ENCODE measurements at regions not wholly inside any gene's neighbourhood (a gene's known extent, or its start where the extent isn't known, plus 50 kb on each side); places are given as distances from the start of the nearest gene placed in this dataset.

DNA sequence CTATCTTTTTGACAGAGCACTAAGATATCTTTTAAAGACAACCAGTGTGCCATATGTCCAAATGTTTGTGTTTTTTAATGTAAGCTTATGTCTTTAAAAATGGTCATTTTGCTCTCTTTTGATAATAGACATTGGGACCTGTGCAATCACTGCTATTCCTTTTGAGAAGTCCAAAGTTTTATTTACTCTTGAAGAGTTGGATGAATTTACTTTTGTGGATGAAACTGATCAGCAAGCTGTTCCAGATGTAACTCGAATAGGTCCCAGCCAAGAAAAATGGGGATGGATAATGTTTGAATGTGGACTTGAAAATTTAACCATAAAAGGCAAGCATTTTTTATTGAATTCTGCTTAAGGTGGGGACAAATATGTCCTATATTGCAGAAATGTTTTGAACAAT, 97.2 kb downstream of the BLTP1 start:
- no peak for TF ChIP-seq USF2 (IDR thresholded peaks at IDR 0.05; ENCODE audit: low read depth, low read length)
- TF ChIP-seq, protein P1, sequence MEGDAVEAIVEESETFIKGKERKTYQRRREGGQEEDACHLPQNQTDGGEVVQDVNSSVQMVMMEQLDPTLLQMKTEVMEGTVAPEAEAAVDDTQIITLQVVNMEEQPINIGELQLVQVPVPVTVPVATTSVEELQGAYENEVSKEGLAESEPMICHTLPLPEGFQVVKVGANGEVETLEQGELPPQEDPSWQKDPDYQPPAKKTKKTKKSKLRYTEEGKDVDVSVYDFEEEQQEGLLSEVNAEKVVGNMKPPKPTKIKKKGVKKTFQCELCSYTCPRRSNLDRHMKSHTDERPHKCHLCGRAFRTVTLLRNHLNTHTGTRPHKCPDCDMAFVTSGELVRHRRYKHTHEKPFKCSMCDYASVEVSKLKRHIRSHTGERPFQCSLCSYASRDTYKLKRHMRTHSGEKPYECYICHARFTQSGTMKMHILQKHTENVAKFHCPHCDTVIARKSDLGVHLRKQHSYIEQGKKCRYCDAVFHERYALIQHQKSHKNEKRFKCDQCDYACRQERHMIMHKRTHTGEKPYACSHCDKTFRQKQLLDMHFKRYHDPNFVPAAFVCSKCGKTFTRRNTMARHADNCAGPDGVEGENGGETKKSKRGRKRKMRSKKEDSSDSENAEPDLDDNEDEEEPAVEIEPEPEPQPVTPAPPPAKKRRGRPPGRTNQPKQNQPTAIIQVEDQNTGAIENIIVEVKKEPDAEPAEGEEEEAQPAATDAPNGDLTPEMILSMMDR (conservative IDR thresholded peaks at IDR 0.05; ENCODE audit: low read depth, low read length) = no peak
- TF ChIP-seq POLR2A (IDR thresholded peaks at IDR 0.05; ENCODE audit: low read depth, low read length) = no peak
- no peak for TF ChIP-seq MAZ (IDR thresholded peaks at IDR 0.05; ENCODE audit: borderline replicate concordance, low read depth, low read length)
- TF ChIP-seq RFX5 (IDR thresholded peaks at IDR 0.05; ENCODE audit: low read depth, low read length) = no peak
- TF ChIP-seq SMC3 (IDR thresholded peaks at IDR 0.05; ENCODE audit: low read depth, low read length) = no peak
- no peak for TF ChIP-seq RCOR1 (IDR thresholded peaks at IDR 0.05; ENCODE audit: insufficient replicate concordance, low read length)
- no peak for TF ChIP-seq BHLHE40 (IDR thresholded peaks at IDR 0.05; ENCODE audit: low read depth, low read length)
- TF ChIP-seq MXI1 (IDR thresholded peaks at IDR 0.05; ENCODE audit: borderline replicate concordance, low read depth, low read length) = no peak
- no peak for TF ChIP-seq RAD21 (IDR thresholded peaks at IDR 0.05; ENCODE audit: low read length)
- no peak for TF ChIP-seq CEBPB (IDR thresholded peaks at IDR 0.05; ENCODE audit: low read depth, low read length)
- no peak for TF ChIP-seq ELK1 (IDR thresholded peaks at IDR 0.05; ENCODE audit: borderline replicate concordance, low read depth, low read length)
